ENCODE measurements at regions not wholly inside any gene's neighbourhood (a gene's known extent, or its start where the extent isn't known, plus 50 kb on each side); places are given as distances from the start of the nearest gene placed in this dataset.

DNA sequence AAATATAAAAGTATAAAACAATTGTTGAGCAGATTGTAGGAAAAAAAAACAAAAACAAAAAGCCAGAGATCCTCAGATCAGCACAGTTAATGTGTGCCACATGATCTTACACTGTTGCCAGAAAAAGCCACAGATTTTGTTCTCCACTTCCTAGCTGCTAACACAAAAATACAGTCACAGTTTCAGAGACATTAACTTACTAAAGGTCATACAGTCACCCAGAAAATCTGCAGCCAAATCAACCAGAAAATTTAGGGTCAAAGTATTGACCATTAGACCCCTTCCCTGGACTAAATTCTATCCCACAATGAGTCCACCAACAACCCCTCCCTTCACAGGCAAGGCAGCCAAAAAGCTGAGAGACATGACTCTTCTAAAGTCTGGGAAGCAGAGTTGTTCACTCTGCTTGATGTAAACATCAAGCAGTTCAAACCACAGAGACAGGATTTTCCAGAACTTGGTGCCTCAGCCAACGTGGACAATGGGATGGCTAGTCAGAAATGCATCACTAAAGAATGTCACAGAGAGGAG, 59.1 kb downstream of the SST start:
- Histone ChIP-seq H3K27ac (ENCODE audit: insufficient read depth, low read depth, low read length) (no peak overlapping the region), H4K20me1 (replicated peaks; ENCODE audit: control insufficient read depth, extremely low read depth, insufficient read depth, low read length) (no peaks in the 10 kb centered on the region), H3K9ac (replicated peaks; ENCODE audit: extremely low read depth, insufficient read depth, low read length) (no peak overlapping the region), H2AFZ (ENCODE audit: low read depth, low read length) (no peak overlapping the region), H3K36me3 (ENCODE audit: control insufficient read depth in 2 of 2, extremely low read depth in 1 of 2, insufficient read depth in 2 of 2, low read length in 2 of 2) (no peaks in the 10 kb centered on the region), H3K4me3 (replicated peaks in 1 of 3; ENCODE audit: insufficient read depth in 1 of 3, low read depth in 1 of 3, low read length in 3 of 3) (no peak overlapping the region), H3K9me3 (replicated peaks; ENCODE audit: control insufficient read depth, insufficient read depth, low read length) (no peaks in the 10 kb centered on the region), H3K4me1 (ENCODE audit: control insufficient read depth, extremely low read depth, insufficient read depth, low read length) (no peaks in the 10 kb centered on the region), H3K27me3 (ENCODE audit: control insufficient read depth in 2 of 2, insufficient read depth in 2 of 2, low read length in 2 of 2) (no peaks in the 10 kb centered on the region), H3K9me1 (replicated peaks; ENCODE audit: control insufficient read depth, extremely low read depth, insufficient read depth, low read length) (no peaks in the 10 kb centered on the region), H3K79me2 (ENCODE audit: control insufficient read depth, insufficient read depth, low read length) (no peaks in the 10 kb centered on the region), H3K4me2 (ENCODE audit: insufficient read depth, low read length) (no peak overlapping the region)
- ChIA-PET CTCF (interaction anchor here (1.4 to 1.7 kb wide), 2 partner anchors 68 to 391 kb away, joined by 3 to 10 read pairs; no protein-coding TSS in a partner anchor), POLR2A (no interaction called here)
- BruUV-seq (replicated peaks): no TSS peak
- DNase-seq (ENCODE audit: low read depth, low spot score): no peak
- TF ChIP-seq, protein P1, sequence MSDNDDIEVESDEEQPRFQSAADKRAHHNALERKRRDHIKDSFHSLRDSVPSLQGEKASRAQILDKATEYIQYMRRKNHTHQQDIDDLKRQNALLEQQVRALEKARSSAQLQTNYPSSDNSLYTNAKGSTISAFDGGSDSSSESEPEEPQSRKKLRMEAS (IDR thresholded peaks at IDR 0.05; ENCODE audit: insufficient read depth, insufficient read length): no peak
- TF ChIP-seq JUN (IDR thresholded peaks at IDR 0.05; ENCODE audit: borderline replicate concordance, insufficient read depth, insufficient read length, low read depth) (no peak), GATA2 (IDR thresholded peaks at IDR 0.05; ENCODE audit: insufficient read depth, insufficient read length, low read depth, low read length) (no peak), EZH2 (IDR thresholded peaks at IDR 0.05; ENCODE audit: borderline replicate concordance, low read depth, low read length, severe bottlenecking) (no peak), POLR2A (IDR thresholded peaks at IDR 0.05; ENCODE audit: low read depth, low read length) (no peak), POLR2AphosphoS5 (IDR thresholded peaks at IDR 0.05; ENCODE audit: insufficient read depth, low read depth, low read length) (no peak), FOS (IDR thresholded peaks at IDR 0.05; ENCODE audit: borderline replicate concordance, insufficient read depth, low read length) (no peak), MYC (IDR thresholded peaks at IDR 0.05; ENCODE audit: low read depth, low read length) (no peak)
- TF ChIP-seq, protein P2, sequence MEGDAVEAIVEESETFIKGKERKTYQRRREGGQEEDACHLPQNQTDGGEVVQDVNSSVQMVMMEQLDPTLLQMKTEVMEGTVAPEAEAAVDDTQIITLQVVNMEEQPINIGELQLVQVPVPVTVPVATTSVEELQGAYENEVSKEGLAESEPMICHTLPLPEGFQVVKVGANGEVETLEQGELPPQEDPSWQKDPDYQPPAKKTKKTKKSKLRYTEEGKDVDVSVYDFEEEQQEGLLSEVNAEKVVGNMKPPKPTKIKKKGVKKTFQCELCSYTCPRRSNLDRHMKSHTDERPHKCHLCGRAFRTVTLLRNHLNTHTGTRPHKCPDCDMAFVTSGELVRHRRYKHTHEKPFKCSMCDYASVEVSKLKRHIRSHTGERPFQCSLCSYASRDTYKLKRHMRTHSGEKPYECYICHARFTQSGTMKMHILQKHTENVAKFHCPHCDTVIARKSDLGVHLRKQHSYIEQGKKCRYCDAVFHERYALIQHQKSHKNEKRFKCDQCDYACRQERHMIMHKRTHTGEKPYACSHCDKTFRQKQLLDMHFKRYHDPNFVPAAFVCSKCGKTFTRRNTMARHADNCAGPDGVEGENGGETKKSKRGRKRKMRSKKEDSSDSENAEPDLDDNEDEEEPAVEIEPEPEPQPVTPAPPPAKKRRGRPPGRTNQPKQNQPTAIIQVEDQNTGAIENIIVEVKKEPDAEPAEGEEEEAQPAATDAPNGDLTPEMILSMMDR (IDR thresholded peaks at IDR 0.05; ENCODE audit: extremely low read depth in 1 of 2, insufficient read depth in 1 of 2, low read depth in 1 of 2, low read length in 2 of 2): no peak
- intact Hi-C loops (cut with micrococcal nuclease): no loop called here
- dilution Hi-C loops (cut with MboI; ENCODE audit: extremely low pct_ligation_motif_present, low sequenced_read_pairs): no loop called here
- no peak for FAIRE-seq
